H1 (cell line): ENCODE measurements at regions not wholly inside any gene's neighbourhood (a gene's known extent, or its start where the extent isn't known, plus 50 kb on each side); places are given as distances from the start of the nearest gene placed in this dataset.
"Not testable (repeated sequence)": the region's sequence is repeated elsewhere in the genome, so short reads cannot be mapped to it uniquely, and the experiment has no call there.

Experiments
- CTCF ChIP-seq, 3 experiments: IDR thresholded peaks; 1 replicate in 2 of 3; 2 replicates in 1 of 3; pipeline versions ENCODE4 v1.5.1 to v1.6.1; 2011; ENCODE audit warnings: low read length in 3 of 3, mild to moderate bottlenecking in 3 of 3, inconsistent platforms in 2 of 3, low read depth in 1 of 3, moderate library complexity in 1 of 3; ENCODE audit not compliant: insufficient read depth in 1 of 3; ENCODE audit errors: control extremely low read depth in 1 of 3
- POLR2A ChIP-seq, 2 experiments: IDR thresholded peaks; 1 replicate in 1 of 2; 2 replicates in 1 of 2; pipeline ENCODE4 v1.6.1; 2011; ENCODE audit warnings: low read depth in 2 of 2, low read length in 2 of 2, mild to moderate bottlenecking in 2 of 2; ENCODE audit errors: control extremely low read depth in 1 of 2
- SIN3A ChIP-seq, 2 experiments: IDR thresholded peaks in 1 of 2; conservative IDR thresholded peaks in 1 of 2; 2 replicates each; pipeline ENCODE4 v1.6.1; 2011 to 2012; ENCODE audit warnings: low read length in 2 of 2, improper control_type of control experiment in 1 of 2, low read depth in 1 of 2, mild to moderate bottlenecking in 1 of 2
- YY1 ChIP-seq: IDR thresholded peaks from 2 replicates; pipeline ENCODE4 v1.6.1; 2011; ENCODE audit warnings: low read depth, mild to moderate bottlenecking, low read length
- ZNF274 ChIP-seq: IDR thresholded peaks from 2 replicates; pipeline ENCODE4 v1.7.0; 2012; ENCODE audit warnings: low read length, borderline replicate concordance; ENCODE audit errors: extremely low read depth

GRCh38 chr10:47646686-47647273 lies 116.6 kb downstream of the SYT15B start:
- TF ChIP-seq POLR2A (IDR thresholded peaks at IDR 0.05; ENCODE audit: control extremely low read depth in 1 of 2, low read depth in 2 of 2, low read length in 2 of 2); CTCF (IDR thresholded peaks at IDR 0.05; ENCODE audit: control extremely low read depth in 1 of 3, insufficient read depth in 1 of 3, low read depth in 1 of 3, low read length in 3 of 3); ZNF274; SIN3A (conservative IDR thresholded peaks at IDR 0.05 in 1 of 2, IDR thresholded peaks at IDR 0.05 in 1 of 2; ENCODE audit: low read depth in 1 of 2, low read length in 2 of 2); YY1: not testable (repeated sequence)
